ENCODE measurements at regions not wholly inside any gene's neighbourhood (a gene's known extent, or its start where the extent isn't known, plus 50 kb on each side); places are given as distances from the start of the nearest gene placed in this dataset.

DNA sequence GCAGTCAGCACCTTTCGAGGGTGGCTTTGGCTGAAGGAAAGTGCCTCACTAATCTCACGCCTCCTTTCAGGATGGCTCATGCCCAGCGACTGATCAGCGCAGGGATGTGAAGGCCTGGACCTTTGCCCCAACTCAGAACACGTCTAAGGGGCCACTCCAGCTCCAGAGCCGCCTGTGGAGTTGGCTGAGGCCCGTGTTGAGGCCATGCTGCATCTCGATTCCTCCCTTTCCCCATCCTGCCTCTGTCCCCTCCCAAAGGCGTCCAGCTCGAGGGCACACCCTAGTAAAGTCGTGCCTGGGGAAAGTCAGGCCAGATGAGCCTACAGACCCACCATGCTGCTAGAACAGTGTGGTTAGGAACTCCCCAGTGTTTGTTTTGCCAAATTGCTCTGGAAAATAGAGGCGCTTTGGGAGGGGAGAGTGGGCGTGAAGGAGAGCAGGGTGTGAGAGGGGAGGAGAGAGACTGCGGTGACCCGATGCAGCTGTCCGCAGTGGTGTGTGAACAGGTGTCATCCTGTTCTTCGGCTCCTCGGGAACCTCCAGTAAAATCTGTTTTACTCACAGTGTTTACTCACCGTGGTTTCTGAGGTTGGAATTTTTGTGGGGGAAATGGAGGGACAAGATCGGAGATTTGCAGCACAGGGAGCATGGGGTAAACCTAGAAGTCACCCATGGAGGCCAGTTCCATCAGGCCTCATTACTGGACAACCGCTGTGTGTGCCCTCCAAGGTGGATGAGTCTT is 85.0 kb upstream of the PMEPA1 start:
- Histone ChIP-seq H3K27ac (no peak overlapping the region), H3K4me3 (no peak overlapping the region), H3K27me3 (no peaks in the 10 kb centered on the region), H3K4me1 (peaks cover 0 to 18% (median 6%) of the 10 kb centered on the region in 9 donors), H3K36me3 (no peaks in the 10 kb centered on the region), H3K9me3 (peaks cover 0 to 4% (median 0%) of the 10 kb centered on the region in 11 donors)
- WGBS, 2 donors = 83 to 87% methylated on average over 21 of the region's 21 CpGs
- TF ChIP-seq, protein P1, sequence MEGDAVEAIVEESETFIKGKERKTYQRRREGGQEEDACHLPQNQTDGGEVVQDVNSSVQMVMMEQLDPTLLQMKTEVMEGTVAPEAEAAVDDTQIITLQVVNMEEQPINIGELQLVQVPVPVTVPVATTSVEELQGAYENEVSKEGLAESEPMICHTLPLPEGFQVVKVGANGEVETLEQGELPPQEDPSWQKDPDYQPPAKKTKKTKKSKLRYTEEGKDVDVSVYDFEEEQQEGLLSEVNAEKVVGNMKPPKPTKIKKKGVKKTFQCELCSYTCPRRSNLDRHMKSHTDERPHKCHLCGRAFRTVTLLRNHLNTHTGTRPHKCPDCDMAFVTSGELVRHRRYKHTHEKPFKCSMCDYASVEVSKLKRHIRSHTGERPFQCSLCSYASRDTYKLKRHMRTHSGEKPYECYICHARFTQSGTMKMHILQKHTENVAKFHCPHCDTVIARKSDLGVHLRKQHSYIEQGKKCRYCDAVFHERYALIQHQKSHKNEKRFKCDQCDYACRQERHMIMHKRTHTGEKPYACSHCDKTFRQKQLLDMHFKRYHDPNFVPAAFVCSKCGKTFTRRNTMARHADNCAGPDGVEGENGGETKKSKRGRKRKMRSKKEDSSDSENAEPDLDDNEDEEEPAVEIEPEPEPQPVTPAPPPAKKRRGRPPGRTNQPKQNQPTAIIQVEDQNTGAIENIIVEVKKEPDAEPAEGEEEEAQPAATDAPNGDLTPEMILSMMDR (IDR thresholded peaks at IDR 0.05) = no peak
- DNase-seq (no peak), ATAC-seq (no peak)
- intact Hi-C loops (cut with DNase I) = no loop called here

DNA sequence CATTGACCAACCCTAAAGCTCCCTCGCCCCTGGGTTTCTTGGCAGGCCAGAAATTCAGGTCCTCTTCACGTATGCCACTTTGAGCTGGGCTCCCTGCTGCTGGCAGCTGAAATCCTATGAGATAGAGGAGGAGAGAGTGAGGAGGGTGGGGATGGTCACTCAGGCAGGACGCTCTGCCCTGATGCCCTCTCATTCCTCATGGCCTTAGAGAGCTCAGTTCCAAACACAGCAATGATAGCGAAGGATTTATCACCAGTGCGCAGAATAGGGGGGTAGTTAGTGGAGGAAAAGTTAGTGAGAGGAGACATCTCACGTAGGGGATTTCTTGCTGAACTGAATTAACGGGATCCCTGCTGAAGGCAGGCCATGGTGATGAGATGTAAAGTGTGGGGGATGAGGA is 84.2 kb upstream of the PMEPA1 start:
- H3K4me1 ChIP-seq = peaks cover 0 to 18% (median 6%) of the 10 kb centered on the region in 9 donors
- H3K9me3 ChIP-seq = peaks cover 0 to 4% (median 0%) of the 10 kb centered on the region in 11 donors
- H3K27me3 ChIP-seq = no peaks in the 10 kb centered on the region
- intact Hi-C loops (cut with DNase I) = no loop called here
- no peak overlapping the region for H3K4me3 ChIP-seq
- no peak overlapping the region for H3K27ac ChIP-seq
- 97 to 99% methylated on average over 7 of the region's 7 CpGs for WGBS, 2 donors
- DNase-seq (no peak), ATAC-seq (no peak)
- TF ChIP-seq, protein P1 (IDR thresholded peaks at IDR 0.05) = no peak
- no peaks in the 10 kb centered on the region for H3K36me3 ChIP-seq

DNA sequence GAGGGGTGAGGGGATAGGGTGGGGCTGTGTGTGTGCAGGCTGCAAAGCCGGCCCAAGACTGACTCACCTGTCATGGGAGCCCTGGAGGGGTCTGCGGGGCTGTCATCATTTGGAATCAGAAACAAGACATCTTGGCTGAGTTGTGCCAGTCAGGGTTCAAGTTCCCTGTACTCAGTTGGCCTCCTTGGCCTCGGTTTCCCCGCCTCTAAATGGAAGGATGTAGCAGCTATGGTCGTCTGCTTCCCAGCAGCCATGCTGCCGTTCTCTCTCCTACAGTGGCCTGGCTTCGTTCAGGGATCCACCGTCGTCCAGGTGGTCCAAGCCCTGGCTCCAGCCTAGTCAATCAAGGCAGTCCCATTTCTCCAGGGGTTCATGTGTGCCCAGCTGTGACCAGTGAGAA is 83.6 kb upstream of the PMEPA1 start:
- intact Hi-C loops (cut with DNase I) = no loop called here
- peaks cover 0 to 18% (median 6%) of the 10 kb centered on the region in 9 donors for H3K4me1 ChIP-seq
- ATAC-seq (no peak), DNase-seq (no peak)
- no peak overlapping the region for H3K27ac ChIP-seq
- peaks cover 0 to 4% (median 0%) of the 10 kb centered on the region in 11 donors for H3K9me3 ChIP-seq
- no peak overlapping the region for H3K4me3 ChIP-seq
- H3K27me3 ChIP-seq = no peaks in the 10 kb centered on the region
- 96 to 98% methylated on average over 9 of the region's 9 CpGs for WGBS, 2 donors
- TF ChIP-seq, protein P1 (IDR thresholded peaks at IDR 0.05) = no peak
- H3K36me3 ChIP-seq = no peaks in the 10 kb centered on the region

DNA sequence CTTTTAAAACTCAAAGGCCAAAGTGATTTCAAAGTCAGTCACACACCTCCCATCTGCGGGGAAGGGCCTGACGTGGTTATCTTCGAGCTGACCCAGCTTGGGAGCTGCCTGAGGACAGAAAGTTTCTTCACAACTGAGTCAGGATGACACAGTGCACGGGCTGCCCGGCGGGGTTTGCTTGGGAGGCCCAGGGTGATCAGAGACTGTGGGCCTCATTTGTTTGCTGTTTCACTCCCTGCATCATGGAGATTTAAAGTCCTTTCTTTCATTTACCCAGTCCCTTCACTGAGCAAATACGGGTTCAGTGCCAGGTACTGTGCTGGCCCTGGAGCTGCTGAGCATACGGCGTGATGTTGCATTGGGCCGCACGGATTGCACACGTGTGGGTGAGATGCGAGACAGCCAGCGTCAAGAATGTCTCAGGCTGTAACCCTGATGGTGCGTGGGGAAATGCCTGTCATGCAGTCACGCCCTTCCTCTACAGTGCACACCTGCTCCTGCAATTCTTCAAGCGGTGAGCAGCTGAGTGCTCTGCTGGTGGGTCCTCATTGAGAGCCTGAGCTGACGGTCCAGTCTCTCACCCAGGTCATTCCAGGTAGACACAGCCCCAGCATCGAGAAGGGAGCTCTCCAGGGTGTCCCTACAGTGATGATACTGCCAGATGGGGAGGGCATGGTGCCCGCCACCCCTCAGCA is 82.7 kb upstream of the PMEPA1 start:
- Histone ChIP-seq H3K4me1 (peaks cover 0 to 18% (median 6%) of the 10 kb centered on the region in 9 donors), H3K4me3 (no peak overlapping the region), H3K9me3 (peaks cover 0 to 4% (median 0%) of the 10 kb centered on the region in 11 donors), H3K36me3 (no peaks in the 10 kb centered on the region), H3K27me3 (no peaks in the 10 kb centered on the region), H3K27ac (peak overlapping the region in 1 of 10 donors; percentile 55)
- intact Hi-C loops (cut with DNase I) = no loop called here
- 70 to 74% methylated on average over 20 of the region's 20 CpGs for WGBS, 2 donors
- TF ChIP-seq, protein P1 (IDR thresholded peaks at IDR 0.05) = no peak
- ATAC-seq = peak in 2 of 8 donors; percentile 32 to 37
- DNase-seq = no peak

Measured in heart right ventricle (tissue), 16 donors.